GOT3 (cell line): ENCODE measurements at regions not wholly inside any gene's neighbourhood (a gene's known extent, or its start where the extent isn't known, plus 50 kb on each side); places are given as distances from the start of the nearest gene placed in this dataset.

ENCODE experiments used
- DNase-seq: peaks from one replicate; lab custom pipeline; 2025; ENCODE audit warnings: mixed read lengths; lab: John Stamatoyannopoulos, UW

- DNase-seq = no peak
Measured at GRCh38 chr7:136251826-136252225, 274.7 kb upstream of the MTPN start.

GRCh38 chr7:136247211-136247610 lies 270.1 kb upstream of the MTPN start:
- DNase-seq = no peak

DNA sequence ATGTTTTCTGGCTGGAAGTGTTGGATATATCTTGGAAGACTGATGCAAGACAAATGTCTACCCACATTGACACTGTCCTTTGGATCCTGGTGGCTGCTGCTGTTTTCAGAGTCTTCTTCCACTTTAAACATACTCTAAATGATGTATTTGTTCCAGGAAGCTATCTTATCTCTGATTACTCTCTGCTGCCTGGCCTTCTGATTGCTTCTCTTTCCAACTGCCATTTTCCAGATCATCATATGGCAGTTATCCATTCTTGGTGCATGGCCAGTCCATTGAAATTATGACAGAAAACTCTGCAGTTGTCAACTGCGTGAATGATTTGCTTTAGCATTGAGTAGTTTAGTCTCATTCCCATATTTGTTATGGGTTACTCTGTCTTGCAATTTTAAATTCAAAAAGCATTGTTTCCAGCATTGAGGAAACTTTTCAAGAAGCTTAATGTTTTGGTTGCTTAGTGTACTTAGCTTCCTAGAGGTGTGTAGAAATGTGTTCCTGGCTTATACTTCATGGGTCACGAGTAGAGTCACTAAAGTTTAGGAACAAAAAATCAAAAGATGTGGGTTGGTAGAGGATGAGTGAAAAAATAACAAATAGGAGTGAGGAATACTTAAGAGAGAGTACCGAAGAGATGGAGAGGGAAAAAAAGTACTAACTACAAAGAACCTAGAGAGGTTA lies 268.3 kb upstream of the MTPN start:
- DNase-seq = no peak

DNA sequence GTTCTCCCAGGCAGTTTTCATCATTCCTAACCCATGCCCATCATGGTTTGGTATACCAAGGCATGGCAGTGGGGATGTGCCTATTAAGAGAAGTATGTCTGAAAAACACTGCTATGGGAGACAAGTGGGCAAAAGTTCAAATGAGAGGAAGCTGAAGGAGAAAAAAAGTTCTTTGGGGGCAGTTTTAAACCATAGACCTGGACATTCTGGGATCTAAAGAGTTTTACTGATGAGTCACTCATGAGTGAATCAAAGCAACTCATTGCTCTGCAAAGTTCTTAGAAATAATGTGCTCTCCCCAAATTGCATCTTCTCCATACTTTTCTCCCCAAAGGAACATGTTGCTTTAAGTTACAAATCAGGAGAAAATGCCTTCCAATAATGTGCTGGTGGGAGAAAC lies 256.9 kb upstream of the MTPN start:
- no peak for DNase-seq

GRCh38 chr7:136230210-136230609 lies 253.1 kb upstream of the MTPN start:
- no peak for DNase-seq

DNA sequence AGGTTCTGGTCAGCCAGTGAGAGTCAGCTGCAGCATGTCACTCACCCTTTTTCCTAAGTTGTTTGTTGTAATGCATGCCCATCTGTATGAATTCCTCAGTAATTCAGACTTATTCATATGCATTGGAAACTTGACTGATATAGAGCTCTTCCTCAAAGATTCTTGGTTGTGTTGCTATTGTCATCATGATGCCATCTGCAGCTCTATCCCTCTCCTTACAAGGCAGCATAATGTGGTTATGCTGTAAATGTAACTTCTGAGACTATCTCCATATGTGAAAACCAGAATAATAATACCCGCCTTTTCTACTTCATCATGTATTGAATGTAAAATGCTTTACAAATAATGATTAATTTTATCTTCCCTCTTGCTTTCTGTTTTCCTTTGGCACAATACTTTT lies 252.6 kb upstream of the MTPN start:
- no peak for DNase-seq

GRCh38 chr7:136228171-136228570 lies 251.0 kb upstream of the MTPN start:
- DNase-seq = no peak

- no peak for DNase-seq
Measured at GRCh38 chr7:136214356-136214755, 237.2 kb upstream of the MTPN start.

- no peak for DNase-seq
Measured at GRCh38 chr7:136213012-136213411, 235.9 kb upstream of the MTPN start.

DNA sequence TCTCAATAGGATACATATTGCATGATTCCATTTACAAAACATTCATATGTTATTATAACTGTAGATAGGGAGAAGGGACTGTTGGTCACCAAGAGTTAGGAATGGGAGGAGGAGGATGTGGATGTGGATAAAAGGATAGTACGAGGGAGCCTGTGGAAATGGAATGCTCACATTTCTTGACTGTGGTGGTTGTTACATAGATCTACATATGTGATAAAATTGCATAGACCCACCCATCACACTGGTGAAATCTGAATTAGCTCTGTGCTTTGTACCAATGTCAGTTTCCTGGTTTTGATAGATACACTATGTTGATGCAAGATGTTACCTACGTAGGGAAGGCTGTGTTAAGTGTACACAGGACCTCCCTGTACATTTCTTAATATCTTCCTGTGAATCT lies 233.5 kb upstream of the MTPN start:
- no peak for DNase-seq

DNA sequence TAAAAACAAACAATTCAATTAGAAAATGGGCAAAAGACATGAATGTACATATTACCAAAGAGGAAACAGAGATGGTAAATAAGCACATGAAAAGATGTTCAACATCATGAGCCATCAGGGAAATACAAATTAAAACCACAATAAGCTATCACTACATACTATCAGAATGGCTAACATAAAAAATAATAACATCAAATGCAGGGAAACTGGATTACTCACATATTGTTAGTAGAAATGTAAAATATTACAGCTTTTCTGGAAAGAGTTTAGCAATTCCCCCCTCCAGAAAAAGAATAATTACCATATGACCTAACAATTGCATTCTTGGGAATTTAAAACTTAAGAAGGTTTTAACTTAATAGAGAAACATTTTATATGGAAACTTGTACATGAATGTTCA lies 232.9 kb upstream of the MTPN start:
- DNase-seq = no peak

- DNase-seq = no peak
Measured at GRCh38 chr7:136205956-136206355, 228.8 kb upstream of the MTPN start.

DNA sequence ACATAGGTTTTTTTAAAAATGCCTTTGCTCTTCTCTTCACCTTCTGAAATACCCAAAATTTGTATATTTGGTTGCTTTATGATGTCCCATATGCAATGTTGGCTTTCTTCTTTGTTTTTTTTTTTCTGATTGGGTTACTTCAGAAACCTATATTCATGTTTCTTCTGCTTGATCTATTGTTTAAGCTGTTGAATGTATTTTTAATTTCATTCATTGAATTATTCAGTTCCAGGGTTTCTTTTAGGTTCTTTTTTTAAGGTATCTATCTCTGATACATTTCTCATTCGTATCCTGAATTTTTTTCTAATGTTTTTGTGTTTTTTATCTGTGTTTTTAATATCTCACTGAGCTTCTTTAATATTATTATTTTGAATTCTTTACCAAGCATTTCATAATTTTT lies 221.0 kb upstream of the MTPN start:
- no peak for DNase-seq

DNA sequence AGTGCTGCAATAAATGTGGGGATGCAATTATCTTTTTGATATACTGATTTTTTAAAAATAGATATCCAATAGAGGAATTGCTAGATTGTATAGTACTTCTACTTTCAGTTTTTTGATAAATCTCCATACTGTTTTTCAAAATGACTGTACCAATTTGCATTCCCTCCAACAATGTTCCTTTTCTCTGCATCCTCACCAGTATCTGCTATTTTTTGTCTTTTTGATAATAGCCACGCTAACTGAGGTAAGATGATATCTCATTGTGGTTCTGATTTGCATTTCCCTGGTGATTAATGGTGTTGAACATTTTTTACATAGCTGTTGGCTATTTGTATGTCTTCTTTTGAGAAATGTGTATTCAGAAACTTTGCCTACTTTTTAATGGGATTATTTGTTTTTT lies 217.7 kb upstream of the MTPN start:
- DNase-seq = no peak

- DNase-seq = no peak
Measured at GRCh38 chr7:136193940-136194339, 216.8 kb upstream of the MTPN start.

- DNase-seq = no peak
Measured at GRCh38 chr7:136189506-136189998, 212.4 kb upstream of the MTPN start.

GRCh38 chr7:136186281-136186680 lies 209.1 kb upstream of the MTPN start:
- no peak for DNase-seq

DNA sequence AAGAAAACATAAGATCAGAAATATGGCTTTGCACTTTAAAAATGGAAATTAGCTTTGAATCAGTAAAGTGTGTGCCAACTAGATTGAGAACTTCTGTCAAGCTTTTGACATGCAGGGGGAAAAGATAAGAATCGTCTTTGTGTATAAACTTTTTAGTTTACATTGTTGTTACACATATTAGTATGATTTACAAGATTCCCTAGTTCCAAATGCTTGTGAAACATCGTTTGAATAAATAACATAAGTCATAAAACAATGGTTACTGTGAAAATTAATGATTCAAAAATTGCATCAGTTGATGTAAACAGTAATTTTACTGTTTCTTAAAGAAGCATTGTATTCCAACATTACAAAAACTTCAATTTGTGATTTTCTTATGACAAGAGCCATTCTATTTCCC lies 207.6 kb upstream of the MTPN start:
- DNase-seq = no peak

- no peak for DNase-seq
Measured at GRCh38 chr7:136183981-136184380, 206.8 kb upstream of the MTPN start.

GRCh38 chr7:136180984-136181383 lies 203.8 kb upstream of the MTPN start:
- no peak for DNase-seq

DNA sequence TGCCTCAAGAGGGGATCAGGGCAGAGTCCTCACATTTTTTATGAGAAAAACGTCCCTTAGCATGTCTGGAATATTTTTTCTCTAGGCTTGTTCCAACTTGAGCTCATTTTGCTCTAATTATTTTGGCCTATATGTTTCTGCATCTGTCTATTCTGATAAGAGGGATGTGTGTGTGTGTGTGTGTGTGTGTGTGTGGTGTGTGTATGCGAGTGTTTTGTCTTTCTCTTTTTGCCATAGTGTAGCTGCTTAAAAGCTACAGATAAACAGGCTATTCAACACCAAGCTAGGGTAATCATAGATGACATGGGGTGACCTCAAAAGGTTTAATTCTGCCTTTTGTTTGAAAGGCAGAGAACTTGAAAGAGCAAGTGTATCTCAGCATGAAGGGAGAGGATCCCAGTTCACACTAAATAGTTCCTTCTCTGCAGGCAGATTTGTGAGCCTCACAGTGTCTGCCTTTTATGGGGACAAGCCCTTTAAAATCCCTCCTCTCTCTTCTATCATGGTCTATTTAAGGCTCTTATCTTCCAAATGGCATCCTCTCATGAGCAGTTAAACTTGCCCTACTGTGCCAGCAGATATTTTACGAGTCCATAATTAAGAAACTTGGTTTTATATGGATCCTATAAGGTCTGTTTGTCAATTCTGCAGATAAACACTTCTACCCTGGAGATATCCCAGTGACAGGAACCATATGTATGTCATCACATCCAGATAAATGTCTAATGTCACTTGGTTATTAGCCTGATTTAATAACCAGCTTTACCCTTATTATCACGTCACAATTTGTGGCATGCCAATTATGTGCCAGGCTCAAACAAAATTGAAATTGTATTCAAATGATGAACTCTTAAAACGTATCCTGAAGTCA lies 202.9 kb upstream of the MTPN start:
- no peak for DNase-seq

GRCh38 chr7:136179154-136179553 lies 202.0 kb upstream of the MTPN start:
- DNase-seq = no peak

DNA sequence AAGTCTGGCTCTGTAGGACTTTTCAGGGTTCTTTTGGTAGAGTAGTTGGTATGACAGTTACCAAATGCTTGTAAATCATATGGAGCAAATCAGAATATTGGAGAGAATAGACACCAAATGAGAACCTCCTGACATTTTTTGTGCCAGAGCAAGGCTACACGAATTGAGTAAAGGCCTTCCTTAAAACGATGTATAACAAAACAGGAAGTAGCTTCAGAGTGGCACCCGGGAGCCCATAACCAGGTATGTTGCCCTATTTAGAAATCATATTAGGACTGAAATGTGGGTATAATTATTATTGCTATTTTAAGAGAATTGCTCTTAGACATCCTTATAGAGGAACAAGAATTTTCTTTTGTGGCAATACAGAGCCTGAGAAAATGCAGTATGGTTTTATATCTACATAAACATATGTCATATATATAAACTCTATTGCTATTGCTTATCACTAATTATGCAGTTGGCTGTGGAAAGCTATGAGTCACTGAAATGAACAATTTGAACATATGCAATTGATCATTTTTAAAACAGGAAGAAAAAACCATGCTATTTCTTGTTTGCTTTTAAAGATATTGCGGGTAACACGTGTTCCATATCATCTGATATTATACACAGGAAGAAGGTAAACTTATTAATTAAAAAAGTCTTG lies 197.4 kb upstream of the MTPN start:
- no peak for DNase-seq
